ENCODE measurements at regions not wholly inside any gene's neighbourhood (a gene's known extent, or its start where the extent isn't known, plus 50 kb on each side); places are given as distances from the start of the nearest gene placed in this dataset.
"Not testable (repeated sequence)": the region's sequence is repeated elsewhere in the genome, so short reads cannot be mapped to it uniquely, and the experiment has no call there.

DNA sequence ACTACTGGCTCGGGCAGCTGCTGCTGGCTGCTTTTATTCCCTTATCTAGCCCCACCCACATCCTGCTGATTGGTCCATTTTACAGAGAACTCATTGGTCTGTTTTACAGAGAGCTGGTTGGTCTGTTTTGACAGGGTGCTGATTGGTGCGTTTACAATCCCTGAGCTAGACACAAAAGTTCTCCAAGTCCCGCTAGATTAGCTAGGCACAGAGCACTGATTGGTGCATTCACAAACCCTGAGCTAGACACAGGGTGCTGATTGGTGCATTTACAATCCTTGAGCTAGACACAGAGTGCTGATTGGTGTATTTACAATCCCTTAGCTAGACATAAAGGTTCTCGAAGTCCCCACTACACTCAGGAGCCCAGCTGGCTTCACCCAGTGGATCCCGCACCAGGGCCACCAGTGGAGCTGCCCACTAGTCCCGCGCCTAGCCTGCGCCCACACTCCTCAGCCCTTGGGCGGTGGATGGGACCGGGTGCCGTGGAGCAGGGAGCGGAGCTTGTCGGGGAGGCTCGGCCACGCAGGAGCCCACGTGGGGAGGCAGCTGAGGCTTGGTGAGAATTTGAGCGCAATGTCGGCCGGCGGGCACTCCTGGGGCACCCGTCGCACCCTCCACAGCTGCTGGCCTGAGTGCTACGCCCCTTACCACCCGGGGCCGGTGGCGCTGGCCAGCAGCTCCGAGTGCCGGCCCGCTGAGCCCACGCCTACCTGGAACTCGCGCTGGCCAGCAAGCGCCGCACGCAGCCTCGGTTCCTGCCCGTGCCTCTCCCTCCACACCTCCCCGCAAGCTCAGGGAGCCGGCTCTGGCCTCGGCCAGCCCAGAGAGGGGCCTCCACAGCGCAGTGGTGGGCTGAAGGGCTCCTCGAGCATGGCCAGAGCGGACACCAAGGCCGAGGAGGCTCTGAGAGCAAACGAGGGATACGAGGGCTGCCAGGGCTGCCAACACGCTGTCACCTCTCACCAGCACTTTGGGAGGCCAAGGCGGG, 91.1 kb upstream of the HS3ST2 start:
- DNase-seq: not testable (repeated sequence)

DNA sequence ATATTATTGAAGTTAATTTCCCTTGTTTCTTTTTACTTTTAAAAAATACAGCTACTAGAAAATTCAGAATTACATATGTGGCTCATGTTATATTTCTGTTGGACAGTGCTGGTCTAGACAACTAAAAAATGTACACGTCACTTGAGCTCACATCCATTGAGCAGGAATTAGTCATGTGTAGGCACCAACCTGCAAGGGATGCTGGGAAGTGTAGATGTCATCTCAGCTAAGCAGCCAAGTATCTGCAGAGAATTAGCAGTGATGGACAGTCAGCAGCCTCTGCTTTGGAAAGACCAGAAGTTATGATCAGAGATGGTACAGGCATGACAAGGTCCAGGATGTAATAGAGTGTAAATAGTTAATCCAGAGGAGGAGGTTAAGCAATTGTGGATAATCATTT, 87.1 kb upstream of the HS3ST2 start:
- no peak for DNase-seq

DNA sequence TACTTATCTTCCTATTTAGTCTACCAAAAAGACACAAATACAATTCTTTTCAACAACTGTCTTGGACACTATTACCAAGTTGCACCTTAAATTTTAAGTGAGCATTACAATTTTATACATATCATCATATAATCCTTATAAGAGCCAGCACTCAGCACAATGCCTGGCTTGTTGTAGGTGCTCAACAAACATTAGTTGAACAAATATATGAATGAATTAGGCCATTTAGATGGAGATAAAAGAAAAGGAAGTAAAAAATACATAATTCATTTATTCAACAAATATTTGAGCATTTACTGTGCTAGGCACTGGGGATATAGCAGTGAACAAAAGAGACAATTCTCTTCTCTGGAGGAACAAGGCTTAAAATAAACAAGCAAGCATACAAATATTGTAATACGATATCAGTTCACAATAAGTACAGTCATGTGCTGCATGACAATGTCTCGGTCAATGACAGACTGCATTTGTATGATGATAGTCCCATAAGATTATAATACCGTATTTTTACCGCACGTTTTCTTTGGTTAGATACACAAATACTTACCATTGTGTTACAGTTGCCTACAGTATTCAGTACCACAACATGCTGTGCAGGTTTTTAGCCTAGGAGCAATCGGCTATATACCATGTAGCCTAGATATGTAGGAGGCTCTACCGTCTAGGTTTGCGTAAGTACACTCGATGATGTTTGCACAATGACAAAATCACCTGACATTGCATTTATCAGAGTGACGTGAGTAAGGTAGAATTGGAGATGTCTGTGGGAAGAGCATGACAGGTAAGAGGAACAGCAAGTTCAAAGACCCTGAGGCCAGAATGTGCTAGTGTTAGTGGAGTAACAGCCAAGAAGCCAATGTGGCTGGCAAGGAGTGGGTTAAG, 86.4 kb upstream of the HS3ST2 start:
- DNase-seq: no peak

DNA sequence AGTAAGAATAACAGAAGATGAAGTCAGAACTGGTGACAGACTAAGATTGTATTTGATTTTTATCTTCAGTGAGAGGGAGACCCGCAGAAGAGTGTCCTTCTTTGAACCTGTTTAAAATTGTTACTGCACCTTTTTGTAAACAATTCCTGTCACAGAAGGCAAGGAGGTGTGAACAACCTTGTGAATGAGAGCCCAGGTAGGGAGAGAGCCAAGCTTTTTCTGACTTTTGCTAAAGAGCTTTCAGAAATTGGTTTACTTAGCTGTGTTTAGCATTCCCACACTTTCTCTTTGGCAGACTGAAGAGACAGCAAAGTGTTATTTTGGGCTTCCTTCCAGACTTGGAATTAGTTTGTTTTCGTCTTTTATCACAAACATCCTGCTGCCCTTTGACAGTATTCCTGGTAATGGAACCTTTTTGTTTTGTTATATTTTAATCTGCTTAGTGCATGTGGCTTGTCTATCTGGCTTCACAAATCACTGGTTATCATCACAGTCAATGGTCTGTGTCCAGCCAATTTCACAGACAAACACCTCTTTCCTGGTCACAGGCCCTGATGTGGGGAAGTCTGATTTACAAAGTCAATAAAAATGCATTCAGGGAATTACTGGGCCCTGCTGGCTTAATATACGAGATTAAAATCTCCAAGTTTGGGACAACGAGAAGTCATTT, 85.7 kb upstream of the HS3ST2 start:
- no peak for DNase-seq

DNA sequence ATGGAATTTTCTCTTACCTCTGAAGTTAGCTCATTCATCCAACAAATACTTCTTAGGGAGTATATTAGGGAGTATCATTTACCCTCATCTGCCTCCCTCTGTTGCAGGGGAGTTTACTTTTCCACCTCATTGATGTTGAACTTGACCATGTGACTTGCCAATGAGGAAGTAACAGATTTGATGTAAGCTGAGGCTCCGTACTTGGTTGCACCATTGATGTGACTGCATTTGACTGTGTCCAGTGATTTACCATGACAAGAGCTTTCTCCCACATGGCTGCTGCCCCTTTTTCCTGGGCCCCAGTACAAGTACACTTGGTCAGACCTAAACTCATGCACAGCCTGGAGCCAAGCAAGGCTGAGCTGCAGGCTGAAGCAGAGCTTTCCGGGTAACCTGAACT, 81.6 kb upstream of the HS3ST2 start:
- DNase-seq: no peak

DNA sequence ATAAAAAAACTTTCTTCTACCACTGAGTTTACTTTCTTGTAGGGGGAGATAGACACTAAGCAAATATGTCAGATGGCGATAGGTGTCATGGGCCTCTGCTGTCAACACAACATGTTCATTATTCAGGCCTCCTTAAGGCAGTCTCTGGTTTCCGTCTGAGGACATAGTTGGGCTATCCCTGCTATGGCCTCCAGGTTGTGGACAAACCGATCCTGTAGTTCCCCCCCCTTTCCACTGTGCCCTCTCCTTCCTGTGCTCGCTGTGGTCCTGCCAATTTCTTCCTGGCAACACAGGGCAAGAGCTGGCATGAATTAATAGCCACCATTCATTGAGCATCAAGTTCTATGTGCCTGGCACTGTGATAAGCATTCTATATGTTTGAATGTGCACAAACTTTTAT, 81.0 kb upstream of the HS3ST2 start:
- no peak for DNase-seq

DNA sequence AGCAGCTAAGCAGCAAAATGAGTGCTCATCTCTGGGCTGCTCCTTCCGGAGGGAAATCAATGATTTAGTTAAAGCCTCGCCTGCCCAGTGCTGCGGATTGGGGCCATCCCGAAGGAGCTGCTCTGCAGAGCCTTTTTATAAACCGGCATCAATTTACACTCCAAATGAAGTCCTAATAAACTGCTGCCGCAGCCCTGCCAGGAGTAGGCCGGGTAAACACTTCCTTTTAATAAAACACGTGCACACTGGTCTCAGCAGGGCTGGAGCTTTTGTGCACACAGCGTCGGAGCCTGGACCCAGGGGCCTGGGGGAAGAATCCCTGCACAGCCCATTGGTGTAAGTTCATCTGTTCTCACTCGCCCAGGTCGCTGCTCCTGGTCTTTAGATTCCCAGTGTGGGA, 79.6 kb upstream of the HS3ST2 start:
- no peak for DNase-seq

DNA sequence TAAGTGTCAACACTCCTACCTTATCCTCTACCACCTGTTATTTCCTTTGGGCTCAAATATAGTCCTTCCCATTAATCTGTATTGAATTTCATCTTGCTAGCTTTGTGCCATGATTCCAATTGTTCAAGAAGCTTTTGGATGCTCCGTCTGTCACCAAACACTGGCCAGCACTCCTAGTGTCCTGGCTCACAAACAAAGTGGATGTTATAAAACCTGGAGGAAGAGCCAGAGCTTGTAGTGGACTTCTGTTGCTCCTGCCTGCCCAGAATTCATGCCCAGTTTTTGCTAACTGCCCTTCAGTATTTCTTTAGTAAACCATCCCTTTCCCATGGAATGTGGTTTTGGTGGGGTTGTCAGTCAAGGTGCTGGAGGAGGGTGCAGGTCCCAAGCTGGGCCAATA, 77.2 kb upstream of the HS3ST2 start:
- DNase-seq: no peak

DNA sequence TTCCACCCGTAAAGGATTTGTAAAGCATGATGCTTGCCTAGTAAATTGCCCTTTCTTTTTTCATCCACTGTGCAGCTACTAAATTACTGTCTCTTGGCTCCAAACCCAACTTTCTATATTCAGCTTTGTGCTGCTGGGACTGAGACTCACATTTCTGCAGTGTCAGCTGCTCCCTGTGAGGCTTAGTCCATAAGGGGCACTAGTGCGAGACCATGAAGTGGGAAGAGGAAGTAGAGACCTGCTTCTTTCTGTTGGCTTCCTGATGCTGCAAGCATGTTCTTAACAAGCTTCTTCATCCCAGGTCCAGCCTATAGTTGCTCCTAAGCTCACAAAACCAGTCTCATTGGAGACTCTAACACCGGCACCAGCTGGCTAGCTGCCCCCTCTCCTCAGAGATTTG, 74.9 kb upstream of the HS3ST2 start:
- peak; percentile 15 to 35 for DNase-seq

DNA sequence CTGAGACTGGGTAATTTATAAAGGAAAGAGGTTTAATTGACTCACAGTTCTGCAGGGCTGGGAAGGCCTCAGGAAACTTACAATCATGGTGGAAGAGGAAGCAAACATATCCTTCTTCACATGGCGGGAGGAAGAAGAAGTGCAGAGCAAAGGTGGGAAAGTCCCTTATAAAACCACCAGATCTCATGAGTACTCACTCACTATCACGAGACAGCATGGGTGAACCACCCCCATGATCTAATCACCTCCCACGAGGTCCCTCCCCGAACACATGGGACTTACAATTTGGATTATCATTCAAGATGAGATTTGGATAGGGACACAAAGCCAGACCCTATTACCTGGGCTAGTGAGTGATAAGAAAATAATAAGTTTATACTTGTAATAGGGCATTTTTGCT, 70.6 kb upstream of the HS3ST2 start:
- no peak for DNase-seq

DNA sequence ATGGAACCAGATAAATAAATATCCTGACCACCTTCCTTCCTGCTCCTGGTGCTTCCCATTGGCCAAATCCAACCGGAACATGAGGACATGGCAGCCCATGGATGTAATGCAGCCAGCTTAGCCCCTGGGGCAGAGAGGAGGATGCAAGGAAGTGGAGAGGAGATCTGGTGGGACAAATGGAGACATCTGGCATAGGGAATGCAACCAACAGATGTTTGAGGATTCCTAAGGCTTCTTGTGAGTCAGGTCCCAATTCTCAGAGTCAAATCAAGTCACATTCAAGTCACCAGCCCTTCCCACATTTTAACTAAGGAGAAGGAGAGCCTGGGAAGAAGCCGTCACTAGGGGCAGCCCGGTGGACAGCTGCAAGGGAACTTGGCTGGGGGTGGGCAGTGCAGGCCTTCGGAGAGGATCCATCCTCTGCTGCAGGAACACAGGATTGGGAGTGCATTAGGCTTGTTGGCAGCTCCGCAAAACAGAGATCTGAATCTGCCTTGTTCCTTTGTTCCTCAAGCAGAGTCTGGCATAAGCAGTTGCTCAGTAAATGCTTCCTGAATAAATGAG, 62.8 kb upstream of the HS3ST2 start:
- peak in 1 of 2 donors; percentile 12 for DNase-seq

DNA sequence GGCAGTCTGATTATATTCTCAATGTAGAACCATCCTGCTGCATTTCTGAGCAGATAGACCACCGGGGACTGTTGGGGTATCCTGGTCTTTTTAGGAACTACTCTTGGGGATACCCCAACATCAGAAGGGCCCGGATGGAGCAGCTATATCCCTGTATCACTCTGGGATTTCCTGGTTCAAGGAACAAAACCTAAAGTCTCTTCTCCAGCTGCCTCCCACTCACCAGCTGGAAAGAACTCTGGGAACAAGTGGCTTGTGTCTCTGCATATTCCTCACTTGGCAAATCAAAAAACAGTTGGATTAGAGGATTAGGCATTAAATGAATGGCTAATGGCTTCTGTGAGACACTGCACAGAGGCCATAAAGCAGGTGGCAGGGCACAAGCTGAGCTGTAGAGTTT, 62.3 kb upstream of the HS3ST2 start:
- DNase-seq: peak in 1 of 2 donors; percentile 10

DNA sequence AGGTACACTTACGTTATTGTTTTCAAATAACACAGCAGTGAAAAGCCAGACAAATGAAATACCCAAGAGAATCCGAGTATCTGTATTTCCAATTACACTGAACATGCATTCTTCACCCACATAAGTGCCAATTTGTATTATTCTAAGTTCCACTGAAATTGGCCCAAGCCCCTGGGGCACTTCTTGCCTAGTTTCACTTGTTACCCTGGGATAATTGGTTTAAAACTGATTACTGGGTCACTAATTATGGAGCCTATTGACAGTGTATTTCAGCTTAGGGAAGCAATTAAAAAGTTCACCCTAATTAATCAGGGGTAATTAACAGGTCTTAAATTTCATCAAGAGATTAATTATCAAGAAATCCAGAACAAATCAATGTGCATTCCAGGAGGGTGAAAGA, 60.5 kb upstream of the HS3ST2 start:
- no peak for DNase-seq

DNA sequence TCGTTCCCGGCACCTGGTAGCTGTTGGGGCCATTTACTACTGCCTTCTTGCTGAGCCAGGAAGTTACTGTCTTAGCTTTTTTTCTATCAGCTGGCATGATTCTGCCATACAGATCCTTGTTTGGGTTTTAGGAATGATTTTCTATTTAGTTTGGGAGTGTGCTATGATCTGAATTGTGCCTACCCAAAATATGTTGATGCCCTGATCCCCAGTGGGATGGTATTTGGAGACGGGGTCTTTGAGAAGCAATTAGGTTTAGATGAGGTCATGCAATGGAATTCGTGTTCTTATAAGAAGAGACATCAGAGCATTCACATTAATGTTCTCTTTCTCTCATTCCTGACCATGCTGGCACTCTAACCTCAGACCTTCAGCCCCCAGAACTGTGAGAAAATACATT, 59.4 kb upstream of the HS3ST2 start:
- DNase-seq: no peak

DNA sequence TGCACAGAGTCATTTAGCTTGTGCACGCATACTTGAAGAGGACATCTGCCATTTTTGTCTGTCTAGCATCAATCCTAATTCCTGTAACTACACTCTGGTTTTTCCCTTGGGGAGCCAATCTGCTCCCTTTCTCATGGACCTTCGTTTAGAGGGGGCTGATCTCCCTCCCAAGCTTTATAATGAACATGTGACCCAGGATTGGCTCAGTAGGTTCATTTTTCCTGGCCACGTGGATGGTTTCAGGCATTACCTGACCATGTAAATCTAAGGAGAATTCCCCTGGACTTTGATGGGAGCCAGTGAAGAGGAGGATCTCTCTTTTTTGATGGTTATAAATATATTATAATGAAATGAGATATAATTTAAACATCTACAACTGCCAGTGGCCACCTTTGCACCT, 56.8 kb upstream of the HS3ST2 start:
- no peak for DNase-seq

DNA sequence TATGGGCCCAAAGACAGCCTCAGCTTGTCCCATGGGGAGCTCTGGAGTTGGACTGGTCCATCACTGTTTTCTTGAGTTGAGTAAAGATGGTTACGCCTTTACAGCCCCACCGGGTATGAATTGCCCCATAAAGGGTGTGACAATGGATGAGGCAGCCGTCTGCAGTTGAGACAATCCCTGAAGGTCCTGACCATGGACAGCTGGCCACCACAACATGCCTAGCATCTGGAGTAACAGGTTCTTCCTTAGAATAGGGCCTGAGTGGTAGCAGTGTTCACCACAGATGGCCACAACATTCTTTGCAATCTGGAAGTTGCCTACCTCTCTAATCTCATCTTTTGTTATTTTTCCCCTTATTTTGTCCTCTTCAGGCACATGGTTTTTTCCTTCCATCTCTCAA, 51.5 kb upstream of the HS3ST2 start:
- no peak for DNase-seq

DNA sequence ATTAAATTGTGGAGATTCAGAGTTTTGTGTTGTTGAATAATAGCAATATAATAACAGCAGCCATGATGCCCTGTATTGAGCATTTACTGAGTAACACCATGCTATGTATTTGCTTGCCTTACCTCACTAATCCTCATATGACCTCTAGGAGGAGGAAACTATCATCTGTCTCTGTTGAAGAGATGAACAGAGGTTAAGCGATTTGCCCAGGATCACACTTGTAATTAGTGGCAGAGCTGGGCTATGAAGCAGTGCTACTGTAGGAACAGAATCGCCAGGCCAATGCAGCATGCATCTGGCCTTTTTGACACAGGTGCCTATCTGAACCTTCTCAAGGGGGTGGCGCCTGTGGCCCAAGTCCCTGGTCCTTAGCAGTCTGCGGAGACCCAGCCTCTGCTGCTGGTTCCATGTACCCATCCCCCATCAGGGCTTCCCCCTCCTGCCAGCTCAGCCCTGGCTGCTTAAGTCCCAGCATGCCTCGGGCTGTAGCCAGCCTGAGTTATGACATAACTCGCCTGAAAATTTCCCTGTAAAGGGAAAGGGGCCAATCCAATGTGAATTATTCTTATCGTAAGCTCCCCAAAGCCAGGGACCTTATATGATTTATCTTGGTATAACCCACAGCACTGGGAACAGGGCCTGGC, 50.4 kb upstream of the HS3ST2 start:
- no peak for DNase-seq
